HL-60 (cell line): ENCODE measurements at regions not wholly inside any gene's neighbourhood (a gene's known extent, or its start where the extent isn't known, plus 50 kb on each side); places are given as distances from the start of the nearest gene placed in this dataset.

Experiments
- POLR2AphosphoS5 ChIP-seq: IDR thresholded peaks from 2 replicates; pipeline ENCODE4 v1.6.1; 2012; ENCODE audit warnings: low read depth
- TF ChIP-seq, protein P1 (sequence below): IDR thresholded peaks from 2 replicates; pipeline ENCODE4 v1.6.1; 2012; ENCODE audit warnings: low read depth; ENCODE audit not compliant: insufficient replicate concordance
- TF ChIP-seq, protein P2 (sequence below): IDR thresholded peaks from one replicate; pipeline ENCODE4 v1.5.1; 2011; ENCODE audit warnings: low read length, control low read depth, inconsistent platforms; ENCODE audit not compliant: insufficient read depth

DNA sequence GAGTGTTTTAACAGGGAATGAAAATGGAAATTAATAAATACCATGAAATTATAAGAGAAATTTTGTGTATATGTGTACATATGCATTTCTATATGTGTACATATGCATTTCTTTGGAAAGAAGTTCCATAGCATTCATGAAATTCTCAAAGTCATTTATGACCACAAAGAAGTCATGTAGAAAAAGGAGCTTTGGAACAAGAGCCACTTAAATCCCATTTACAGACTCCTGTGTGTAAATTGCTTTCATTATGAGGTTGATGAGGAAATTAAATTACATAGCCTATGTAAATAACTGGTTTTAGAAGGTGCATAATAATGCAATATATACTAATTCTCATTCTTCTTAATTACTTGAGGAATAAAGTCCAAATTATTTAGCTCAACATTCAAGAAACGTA is 450.5 kb upstream of the SYT1 start:
- TF ChIP-seq, protein P1, sequence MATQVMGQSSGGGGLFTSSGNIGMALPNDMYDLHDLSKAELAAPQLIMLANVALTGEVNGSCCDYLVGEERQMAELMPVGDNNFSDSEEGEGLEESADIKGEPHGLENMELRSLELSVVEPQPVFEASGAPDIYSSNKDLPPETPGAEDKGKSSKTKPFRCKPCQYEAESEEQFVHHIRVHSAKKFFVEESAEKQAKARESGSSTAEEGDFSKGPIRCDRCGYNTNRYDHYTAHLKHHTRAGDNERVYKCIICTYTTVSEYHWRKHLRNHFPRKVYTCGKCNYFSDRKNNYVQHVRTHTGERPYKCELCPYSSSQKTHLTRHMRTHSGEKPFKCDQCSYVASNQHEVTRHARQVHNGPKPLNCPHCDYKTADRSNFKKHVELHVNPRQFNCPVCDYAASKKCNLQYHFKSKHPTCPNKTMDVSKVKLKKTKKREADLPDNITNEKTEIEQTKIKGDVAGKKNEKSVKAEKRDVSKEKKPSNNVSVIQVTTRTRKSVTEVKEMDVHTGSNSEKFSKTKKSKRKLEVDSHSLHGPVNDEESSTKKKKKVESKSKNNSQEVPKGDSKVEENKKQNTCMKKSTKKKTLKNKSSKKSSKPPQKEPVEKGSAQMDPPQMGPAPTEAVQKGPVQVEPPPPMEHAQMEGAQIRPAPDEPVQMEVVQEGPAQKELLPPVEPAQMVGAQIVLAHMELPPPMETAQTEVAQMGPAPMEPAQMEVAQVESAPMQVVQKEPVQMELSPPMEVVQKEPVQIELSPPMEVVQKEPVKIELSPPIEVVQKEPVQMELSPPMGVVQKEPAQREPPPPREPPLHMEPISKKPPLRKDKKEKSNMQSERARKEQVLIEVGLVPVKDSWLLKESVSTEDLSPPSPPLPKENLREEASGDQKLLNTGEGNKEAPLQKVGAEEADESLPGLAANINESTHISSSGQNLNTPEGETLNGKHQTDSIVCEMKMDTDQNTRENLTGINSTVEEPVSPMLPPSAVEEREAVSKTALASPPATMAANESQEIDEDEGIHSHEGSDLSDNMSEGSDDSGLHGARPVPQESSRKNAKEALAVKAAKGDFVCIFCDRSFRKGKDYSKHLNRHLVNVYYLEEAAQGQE: no peak
- TF ChIP-seq, protein P2, sequence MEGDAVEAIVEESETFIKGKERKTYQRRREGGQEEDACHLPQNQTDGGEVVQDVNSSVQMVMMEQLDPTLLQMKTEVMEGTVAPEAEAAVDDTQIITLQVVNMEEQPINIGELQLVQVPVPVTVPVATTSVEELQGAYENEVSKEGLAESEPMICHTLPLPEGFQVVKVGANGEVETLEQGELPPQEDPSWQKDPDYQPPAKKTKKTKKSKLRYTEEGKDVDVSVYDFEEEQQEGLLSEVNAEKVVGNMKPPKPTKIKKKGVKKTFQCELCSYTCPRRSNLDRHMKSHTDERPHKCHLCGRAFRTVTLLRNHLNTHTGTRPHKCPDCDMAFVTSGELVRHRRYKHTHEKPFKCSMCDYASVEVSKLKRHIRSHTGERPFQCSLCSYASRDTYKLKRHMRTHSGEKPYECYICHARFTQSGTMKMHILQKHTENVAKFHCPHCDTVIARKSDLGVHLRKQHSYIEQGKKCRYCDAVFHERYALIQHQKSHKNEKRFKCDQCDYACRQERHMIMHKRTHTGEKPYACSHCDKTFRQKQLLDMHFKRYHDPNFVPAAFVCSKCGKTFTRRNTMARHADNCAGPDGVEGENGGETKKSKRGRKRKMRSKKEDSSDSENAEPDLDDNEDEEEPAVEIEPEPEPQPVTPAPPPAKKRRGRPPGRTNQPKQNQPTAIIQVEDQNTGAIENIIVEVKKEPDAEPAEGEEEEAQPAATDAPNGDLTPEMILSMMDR: no peak
- TF ChIP-seq POLR2AphosphoS5: no peak
